ENCODE measurements at regions not wholly inside any gene's neighbourhood (a gene's known extent, or its start where the extent isn't known, plus 50 kb on each side); places are given as distances from the start of the nearest gene placed in this dataset.

DNA sequence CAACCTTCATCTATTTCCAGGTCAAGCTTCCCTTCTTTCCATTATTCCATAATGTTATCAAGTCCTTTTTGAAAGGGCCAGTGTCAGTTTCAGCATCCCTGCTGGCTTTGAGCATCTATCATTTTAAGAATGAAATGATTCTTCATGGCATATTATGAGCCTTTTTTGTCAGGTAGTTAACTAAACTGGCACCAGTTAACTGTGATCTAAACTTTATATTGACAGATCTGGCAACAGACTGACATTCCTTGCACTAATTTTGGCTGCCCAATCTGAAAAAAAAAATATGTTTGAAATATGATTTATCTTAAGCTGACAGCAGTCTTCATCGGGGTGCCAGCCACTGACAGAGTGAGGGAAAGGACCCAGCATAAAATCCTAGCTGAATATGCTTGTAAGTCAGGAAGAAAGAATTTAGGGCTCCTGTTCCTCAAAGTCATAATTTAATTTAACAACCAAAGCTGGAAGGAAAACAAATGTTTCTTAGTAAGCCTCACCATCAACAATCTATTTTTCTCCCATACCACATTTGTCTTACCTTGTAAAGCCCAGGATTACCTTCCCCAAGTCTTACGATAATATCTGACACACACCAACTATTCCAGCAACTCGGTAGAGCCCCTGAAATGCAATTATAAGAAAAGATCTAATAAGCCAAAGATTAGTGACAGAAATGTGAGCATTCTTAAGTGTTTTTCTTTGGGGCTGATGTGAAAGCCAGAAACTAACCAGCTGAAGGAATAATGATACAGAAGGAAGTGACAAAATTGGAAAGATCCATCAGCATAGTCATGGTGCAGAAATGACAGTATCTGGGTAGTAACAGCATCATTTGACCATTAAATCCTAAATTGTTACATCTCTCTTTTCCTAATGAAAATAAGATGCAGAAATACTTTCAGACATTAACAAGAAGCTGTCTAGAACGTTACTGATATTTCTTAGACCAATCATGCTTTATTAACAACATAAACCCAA, 228.1 kb downstream of the RBM43 start:
- DNase-seq (ENCODE audit: low read depth): peak; percentile 26
- no peak overlapping the region for H3K4me3 ChIP-seq (ENCODE audit: low read depth, low read length)
- TF ChIP-seq, protein P1, sequence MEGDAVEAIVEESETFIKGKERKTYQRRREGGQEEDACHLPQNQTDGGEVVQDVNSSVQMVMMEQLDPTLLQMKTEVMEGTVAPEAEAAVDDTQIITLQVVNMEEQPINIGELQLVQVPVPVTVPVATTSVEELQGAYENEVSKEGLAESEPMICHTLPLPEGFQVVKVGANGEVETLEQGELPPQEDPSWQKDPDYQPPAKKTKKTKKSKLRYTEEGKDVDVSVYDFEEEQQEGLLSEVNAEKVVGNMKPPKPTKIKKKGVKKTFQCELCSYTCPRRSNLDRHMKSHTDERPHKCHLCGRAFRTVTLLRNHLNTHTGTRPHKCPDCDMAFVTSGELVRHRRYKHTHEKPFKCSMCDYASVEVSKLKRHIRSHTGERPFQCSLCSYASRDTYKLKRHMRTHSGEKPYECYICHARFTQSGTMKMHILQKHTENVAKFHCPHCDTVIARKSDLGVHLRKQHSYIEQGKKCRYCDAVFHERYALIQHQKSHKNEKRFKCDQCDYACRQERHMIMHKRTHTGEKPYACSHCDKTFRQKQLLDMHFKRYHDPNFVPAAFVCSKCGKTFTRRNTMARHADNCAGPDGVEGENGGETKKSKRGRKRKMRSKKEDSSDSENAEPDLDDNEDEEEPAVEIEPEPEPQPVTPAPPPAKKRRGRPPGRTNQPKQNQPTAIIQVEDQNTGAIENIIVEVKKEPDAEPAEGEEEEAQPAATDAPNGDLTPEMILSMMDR (IDR thresholded peaks at IDR 0.05; ENCODE audit: insufficient read depth, low read depth, low read length): no peak

DNA sequence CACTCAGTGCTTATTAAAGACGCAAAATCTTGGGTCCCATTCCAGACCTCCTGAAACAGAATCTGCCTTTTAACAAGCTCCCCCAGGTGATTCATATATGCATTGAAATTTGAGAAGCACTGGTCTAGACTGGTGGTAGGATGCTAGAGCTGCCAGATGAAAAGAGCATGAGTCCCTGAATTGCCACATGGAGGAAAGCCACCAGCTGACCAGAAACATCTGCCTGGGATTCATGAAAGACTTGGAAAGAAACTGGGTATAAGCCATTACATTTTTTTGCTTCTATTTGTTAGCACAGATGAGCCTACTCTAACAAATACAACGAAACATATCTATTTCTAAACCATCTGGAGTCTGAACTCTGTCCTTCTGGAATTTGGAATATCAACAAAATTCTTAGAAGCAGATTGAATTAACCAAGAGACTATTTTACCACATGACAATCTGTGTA, 228.9 kb downstream of the RBM43 start:
- DNase-seq (ENCODE audit: low read depth): peak; percentile 87
- TF ChIP-seq, protein P1 (IDR thresholded peaks at IDR 0.05; ENCODE audit: insufficient read depth, low read depth, low read length): no peak
- H3K4me3 ChIP-seq (ENCODE audit: low read depth, low read length): no peak overlapping the region

DNA sequence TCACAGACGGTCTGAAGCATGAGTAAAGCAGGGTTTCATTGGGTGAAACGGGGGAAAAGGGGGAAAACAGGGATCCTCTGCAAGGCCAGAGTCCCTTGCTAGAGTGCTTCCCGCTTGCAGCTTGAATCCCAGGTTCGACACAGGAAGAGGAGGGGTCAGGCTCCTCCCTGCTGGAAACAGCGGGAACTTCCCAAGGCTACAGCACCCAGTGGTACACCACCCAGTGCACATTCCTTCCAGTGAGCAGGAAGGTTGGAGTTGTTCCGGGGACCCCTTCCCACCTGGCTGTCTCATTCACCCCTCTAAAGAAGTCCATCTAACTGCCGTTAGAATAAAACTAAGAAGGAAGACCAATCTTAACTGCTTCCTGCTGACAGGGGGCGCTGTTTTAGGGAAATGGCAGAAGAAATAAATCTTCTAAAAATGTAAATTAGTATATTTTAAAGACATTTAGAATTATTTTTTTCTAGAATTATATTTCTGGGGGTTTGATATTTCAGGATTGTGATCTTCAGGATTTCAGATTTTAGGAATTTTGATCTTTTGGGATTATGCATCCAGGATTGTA, 230.9 kb downstream of the RBM43 start:
- no peak for DNase-seq (ENCODE audit: low read depth)
- H3K4me3 ChIP-seq (ENCODE audit: low read depth, low read length): no peak overlapping the region
- TF ChIP-seq, protein P1 (IDR thresholded peaks at IDR 0.05; ENCODE audit: insufficient read depth, low read depth, low read length): no peak

DNA sequence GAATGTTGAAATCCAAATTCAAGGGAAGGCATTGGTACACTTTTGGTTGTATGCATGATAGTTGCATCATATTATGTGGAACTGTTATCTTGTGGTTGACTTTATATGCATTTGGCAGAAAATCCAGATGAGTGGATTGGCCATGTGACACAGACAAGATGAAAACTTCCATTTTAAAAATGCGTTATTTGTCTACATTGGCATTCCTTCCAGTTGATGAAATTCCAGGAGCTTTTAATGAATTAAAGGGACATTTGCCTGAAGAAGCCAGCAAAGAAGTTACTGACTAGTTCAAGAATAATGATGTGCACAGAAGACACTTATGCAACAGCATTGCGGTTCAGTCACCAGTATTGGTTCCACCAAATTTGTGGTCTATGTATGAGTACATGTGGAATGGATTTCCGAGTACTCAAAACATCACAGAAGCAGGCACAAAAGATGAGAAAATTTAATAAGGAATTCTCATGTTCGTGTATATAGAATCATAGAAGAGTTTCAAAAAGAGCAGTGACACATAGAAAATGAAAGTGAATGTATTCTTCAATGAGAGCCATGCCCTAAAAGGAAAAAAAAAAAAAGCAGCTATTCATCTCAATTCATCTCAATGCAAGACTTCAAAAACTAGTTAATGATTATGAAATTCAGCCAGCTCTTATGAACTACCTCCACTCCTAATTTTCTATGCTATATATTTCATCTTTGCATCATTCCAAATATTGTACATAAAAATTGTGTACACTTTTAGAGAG, 232.1 kb downstream of the RBM43 start:
- peak; percentile 85 for DNase-seq (ENCODE audit: low read depth)
- H3K4me3 ChIP-seq (ENCODE audit: low read depth, low read length): no peak overlapping the region
- TF ChIP-seq, protein P1 (IDR thresholded peaks at IDR 0.05; ENCODE audit: insufficient read depth, low read depth, low read length): no peak

DNA sequence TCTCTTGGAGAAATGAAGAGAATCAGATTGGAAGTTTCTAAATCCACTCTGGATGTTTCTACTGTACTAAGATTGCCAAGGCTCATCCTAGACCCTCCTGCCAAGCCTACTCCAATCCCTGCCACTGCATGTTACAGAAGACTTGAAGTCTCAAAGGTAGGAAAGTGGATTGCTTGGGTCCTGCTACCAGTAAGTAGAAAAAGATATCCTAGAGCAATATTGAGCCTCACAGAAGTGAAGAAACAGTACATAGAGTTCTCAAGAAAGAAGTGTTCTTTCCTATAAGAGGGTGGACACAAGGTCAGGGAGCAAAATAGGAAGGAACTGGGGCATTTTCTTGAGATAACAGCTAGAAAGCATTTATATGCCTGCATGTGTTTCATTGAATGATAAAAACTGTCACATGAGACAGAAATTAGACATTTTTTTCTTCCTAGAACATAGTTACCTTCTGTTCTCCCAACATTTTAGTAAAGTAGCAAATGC, 232.9 kb downstream of the RBM43 start:
- H3K4me3 ChIP-seq (ENCODE audit: low read depth, low read length): no peak overlapping the region
- peak; percentile 33 for DNase-seq (ENCODE audit: low read depth)
- TF ChIP-seq, protein P1 (IDR thresholded peaks at IDR 0.05; ENCODE audit: insufficient read depth, low read depth, low read length): no peak

DNA sequence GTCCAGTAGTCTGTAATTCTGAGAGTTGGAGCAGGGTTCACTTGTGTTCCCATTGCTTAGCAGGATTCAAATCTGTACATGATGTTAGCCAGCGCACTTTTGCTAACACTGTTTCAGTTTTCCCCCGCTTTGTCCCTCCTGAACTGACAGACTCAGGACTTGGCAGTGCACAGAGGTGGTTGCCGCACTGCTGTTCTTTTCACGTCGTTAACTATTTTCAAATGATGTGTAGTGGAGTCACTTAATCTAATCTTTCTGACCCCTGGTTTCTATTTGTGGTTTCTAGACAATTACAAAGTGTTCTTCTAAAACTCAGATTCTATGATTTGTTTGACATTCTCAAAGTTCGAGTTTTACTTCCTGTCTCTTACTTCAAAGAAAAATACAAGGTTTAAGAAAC, 234.5 kb downstream of the RBM43 start:
- H3K4me3 ChIP-seq (ENCODE audit: low read depth, low read length): no peak overlapping the region
- DNase-seq (ENCODE audit: low read depth): peak; percentile 27
- TF ChIP-seq, protein P1 (IDR thresholded peaks at IDR 0.05; ENCODE audit: insufficient read depth, low read depth, low read length): no peak
